Upper lobe of right lung (tissue), 1 donor: ENCODE measurements at regions not wholly inside any gene's neighbourhood (a gene's known extent, or its start where the extent isn't known, plus 50 kb on each side); places are given as distances from the start of the nearest gene placed in this dataset.

Experiments used
- ATAC-seq: fragments of 200-7000 bp; cut with Tn5 transposase; one replicate; pipeline ENCODE4 v1.9.1; 2020; ENCODE audit warnings: mild to moderate bottlenecking, moderate library complexity
- DNase-seq: peaks from one replicate; pipeline ENCODE4 v3.0.0-alpha.2; 2020
- H3K27ac ChIP-seq: fragments of 200-600 bp; one replicate; pipeline ENCODE4 v1.8.0; 2022
- H3K27me3 ChIP-seq: fragments of 200-600 bp; one replicate; pipeline ENCODE4 v1.8.0; 2022; ENCODE audit warnings: mild to moderate bottlenecking
- H3K36me3 ChIP-seq: fragments of 200-600 bp; one replicate; pipeline ENCODE4 v1.8.0; 2022
- H3K4me1 ChIP-seq: fragments of 200-600 bp; one replicate; pipeline ENCODE4 v1.8.0; 2022
- H3K4me3 ChIP-seq: fragments of 200-600 bp; one replicate; pipeline ENCODE4 v1.8.0; 2022; ENCODE audit warnings: mild to moderate bottlenecking
- H3K9me3 ChIP-seq: fragments of 200-600 bp; one replicate; pipeline ENCODE4 v1.8.0; 2022
- intact Hi-C: fragments of 100-400 bp; cut with DNase I; formaldehyde crosslinking; loops from one replicate; pipeline ENCODE4 v1.11.0; 2022
- TF ChIP-seq, protein P1 (sequence below): fragments of 200-600 bp; IDR thresholded peaks from one replicate; pipeline ENCODE4 v1.8.0; 2022; ENCODE audit warnings: antibody characterized with exemption
- donor health status: DM: no; HTN: yes; CAD: no; lungs with severe emphysema.

DNA sequence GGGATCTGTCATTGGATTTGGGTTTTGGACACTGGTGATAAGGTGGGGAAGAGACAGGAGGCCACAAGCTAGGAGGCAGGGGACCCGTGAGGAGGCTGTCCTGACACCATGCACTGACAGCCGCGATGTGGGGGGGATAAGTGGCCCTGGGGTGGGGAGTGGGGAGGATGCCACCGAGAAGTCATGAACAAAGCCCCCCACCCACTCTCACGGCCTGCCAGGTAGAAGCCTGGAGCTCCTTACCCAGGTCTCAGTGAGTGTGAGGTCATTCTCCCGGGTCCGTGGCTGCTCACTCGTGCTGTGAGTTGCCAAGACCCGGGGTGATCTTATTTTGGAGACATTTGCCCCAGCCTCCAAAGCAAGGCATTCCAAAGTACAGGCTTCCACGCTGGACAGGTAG, 165.9 kb upstream of the TNRC6C start:
- Histone ChIP-seq H3K27me3 (peaks cover 8% of the 10 kb centered on the region), H3K27ac (no peak overlapping the region), H3K4me3 (no peak overlapping the region), H3K9me3 (no peaks in the 10 kb centered on the region), H3K36me3 (no peaks in the 10 kb centered on the region), H3K4me1 (no peaks in the 10 kb centered on the region)
- ATAC-seq (no peak), DNase-seq (no peak)
- TF ChIP-seq, protein P1, sequence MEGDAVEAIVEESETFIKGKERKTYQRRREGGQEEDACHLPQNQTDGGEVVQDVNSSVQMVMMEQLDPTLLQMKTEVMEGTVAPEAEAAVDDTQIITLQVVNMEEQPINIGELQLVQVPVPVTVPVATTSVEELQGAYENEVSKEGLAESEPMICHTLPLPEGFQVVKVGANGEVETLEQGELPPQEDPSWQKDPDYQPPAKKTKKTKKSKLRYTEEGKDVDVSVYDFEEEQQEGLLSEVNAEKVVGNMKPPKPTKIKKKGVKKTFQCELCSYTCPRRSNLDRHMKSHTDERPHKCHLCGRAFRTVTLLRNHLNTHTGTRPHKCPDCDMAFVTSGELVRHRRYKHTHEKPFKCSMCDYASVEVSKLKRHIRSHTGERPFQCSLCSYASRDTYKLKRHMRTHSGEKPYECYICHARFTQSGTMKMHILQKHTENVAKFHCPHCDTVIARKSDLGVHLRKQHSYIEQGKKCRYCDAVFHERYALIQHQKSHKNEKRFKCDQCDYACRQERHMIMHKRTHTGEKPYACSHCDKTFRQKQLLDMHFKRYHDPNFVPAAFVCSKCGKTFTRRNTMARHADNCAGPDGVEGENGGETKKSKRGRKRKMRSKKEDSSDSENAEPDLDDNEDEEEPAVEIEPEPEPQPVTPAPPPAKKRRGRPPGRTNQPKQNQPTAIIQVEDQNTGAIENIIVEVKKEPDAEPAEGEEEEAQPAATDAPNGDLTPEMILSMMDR, result no peak
- intact Hi-C loops, result no loop called here

DNA sequence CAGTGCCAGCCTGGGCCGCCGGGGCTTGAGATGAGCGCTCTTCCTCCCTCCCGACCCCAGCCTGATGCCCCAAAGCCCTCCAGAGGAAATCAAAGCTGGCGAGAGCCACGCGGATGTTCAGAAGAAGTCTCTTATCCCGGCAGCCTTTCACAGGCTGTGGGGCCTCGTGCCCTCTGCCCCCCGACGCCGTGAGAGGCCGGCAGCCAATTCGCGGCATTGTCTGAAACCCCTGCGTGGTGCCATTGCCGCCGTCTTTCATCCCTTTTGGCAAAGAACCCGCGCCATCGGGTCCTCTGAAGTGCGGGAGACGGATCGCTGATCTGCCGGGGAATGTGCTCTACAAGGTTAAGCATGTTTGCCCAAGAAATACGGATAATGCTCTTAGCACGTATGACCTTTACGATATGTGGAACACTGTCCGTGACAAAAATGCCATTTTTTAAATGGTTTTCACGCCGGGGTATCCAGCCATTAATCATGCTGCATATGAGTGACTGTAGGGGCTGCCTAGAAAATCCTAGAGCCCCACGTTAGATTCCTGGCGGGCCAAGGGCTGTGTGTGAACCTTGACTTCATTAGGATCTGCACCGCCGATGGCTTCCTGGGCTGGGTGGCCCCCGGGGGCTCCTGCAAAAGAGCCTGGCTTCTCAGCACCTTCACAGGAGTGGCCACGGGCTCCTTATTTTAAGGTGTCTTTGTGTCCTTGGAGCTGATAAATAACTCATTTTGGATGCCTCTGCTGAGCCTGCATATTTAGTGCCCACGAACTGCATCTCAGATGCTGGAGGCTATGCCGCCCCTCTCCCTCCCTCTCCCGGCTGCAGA, 165.1 kb upstream of the TNRC6C start:
- H3K27ac ChIP-seq, result no peak overlapping the region
- no peaks in the 10 kb centered on the region for H3K9me3 ChIP-seq
- H3K4me1 ChIP-seq, result no peaks in the 10 kb centered on the region
- DNase-seq (no peak), ATAC-seq (no peak)
- H3K4me3 ChIP-seq, result no peak overlapping the region
- intact Hi-C loops, result no loop called here
- peaks cover 8% of the 10 kb centered on the region for H3K27me3 ChIP-seq
- TF ChIP-seq, protein P1, result no peak
- H3K36me3 ChIP-seq, result no peaks in the 10 kb centered on the region

DNA sequence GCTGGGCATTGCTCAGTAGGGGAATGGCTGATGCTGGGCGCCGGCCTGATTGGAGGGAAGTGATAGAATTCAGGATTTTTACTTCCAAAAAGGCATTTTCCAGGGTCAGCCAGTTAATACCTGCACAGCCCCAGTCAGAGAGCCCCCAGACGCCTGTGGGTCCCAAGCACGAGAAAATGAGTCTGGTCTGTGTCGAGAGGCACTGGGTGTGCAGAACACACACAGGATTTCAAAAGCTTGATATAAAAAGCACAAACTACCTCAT, 164.6 kb upstream of the TNRC6C start:
- TF ChIP-seq, protein P1, result no peak
- no peaks in the 10 kb centered on the region for H3K36me3 ChIP-seq
- DNase-seq (no peak), ATAC-seq (no peak)
- H3K9me3 ChIP-seq, result no peaks in the 10 kb centered on the region
- no peak overlapping the region for H3K4me3 ChIP-seq
- no peaks in the 10 kb centered on the region for H3K4me1 ChIP-seq
- no peak overlapping the region for H3K27ac ChIP-seq
- H3K27me3 ChIP-seq, result peaks cover 8% of the 10 kb centered on the region
- intact Hi-C loops, result no loop called here

DNA sequence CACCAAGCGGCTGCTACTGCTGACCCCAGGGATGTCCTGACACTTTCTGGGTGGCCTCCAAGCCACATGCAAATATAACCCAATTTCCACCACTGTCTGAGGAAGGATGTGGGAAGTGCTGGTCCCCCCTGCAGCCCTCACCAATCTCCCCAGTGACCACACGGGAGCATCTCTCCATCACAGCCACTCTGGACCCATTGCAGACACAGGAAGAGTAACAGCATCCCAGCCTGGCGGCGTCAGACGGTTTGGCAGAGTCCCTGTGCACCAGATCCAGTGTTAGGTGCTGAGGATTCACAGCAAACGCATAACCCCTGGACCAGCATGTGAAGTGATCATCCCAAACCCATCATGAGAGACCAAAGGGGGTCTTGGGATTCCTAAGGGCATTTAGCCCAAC, 163.7 kb upstream of the TNRC6C start:
- TF ChIP-seq, protein P1, result no peak
- ATAC-seq (no peak), DNase-seq (no peak)
- Histone ChIP-seq H3K9me3 (no peaks in the 10 kb centered on the region), H3K4me1 (no peaks in the 10 kb centered on the region), H3K4me3 (no peak overlapping the region), H3K36me3 (no peaks in the 10 kb centered on the region), H3K27me3 (peaks cover 8% of the 10 kb centered on the region), H3K27ac (no peak overlapping the region)
- intact Hi-C loops, result no loop called here

DNA sequence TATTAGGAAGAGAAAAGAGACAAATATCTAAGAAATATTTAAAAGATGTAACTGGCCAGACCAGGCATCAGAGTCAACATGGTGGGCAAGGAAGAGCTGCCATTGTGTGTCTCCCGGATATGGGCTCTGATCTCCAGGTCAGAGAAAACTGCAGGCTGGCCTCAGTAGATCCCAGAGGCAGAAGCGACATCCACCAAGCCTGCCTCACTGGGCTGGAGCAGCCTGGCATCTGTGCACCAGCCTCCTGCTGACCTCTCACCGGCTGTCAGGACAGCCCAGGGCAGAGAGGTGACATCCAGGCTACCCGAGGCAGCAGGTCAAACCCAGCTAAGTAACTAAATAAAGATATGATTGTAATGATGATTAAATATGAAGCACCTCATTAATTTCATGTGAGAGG, 162.8 kb upstream of the TNRC6C start:
- no peaks in the 10 kb centered on the region for H3K4me1 ChIP-seq
- H3K9me3 ChIP-seq, result no peaks in the 10 kb centered on the region
- H3K27me3 ChIP-seq, result peaks cover 8% of the 10 kb centered on the region
- TF ChIP-seq, protein P1, result no peak
- intact Hi-C loops, result no loop called here
- H3K4me3 ChIP-seq, result no peak overlapping the region
- ATAC-seq (no peak), DNase-seq (no peak)
- H3K36me3 ChIP-seq, result no peaks in the 10 kb centered on the region
- H3K27ac ChIP-seq, result no peak overlapping the region
